Uterus (tissue), 3 donors: ENCODE measurements at regions not wholly inside any gene's neighbourhood (a gene's known extent, or its start where the extent isn't known, plus 50 kb on each side); places are given as distances from the start of the nearest gene placed in this dataset.

Experiments
- DNase-seq, 2 donors: peaks; one replicate each; pipeline ENCODE4 v3.0.0-alpha.2; 2019 to 2020
- H3K27ac ChIP-seq, 2 donors: fragments of 200-600 bp; sonication (generic); 1 replicate in 1 of 2; 2 replicates in 1 of 2; pipeline ENCODE4 v1.5.1; 2016 to 2018
- H3K27me3 ChIP-seq, 2 donors: fragments of 200-600 bp; sonication (generic); one replicate each; pipeline ENCODE4 v1.5.1; 2018 to 2019; ENCODE audit warnings: control low read depth in 1 of 2
- H3K36me3 ChIP-seq, 2 donors: fragments of 200-600 bp; sonication (generic); one replicate each; pipeline ENCODE4 v1.5.1; 2019; ENCODE audit warnings: control low read depth in 1 of 2
- H3K4me1 ChIP-seq, 2 donors: fragments of 200-600 bp; sonication (generic); one replicate each; pipeline ENCODE4 v1.5.1; 2018 to 2019; ENCODE audit warnings: control low read depth in 1 of 2
- H3K4me3 ChIP-seq, 2 donors: fragments of 200-600 bp; sonication (generic); 1 replicate in 1 of 2; 2 replicates in 1 of 2; pipeline ENCODE4 v1.5.1; 2018 to 2019; ENCODE audit warnings: mild to moderate bottlenecking in 1 of 2
- H3K9me3 ChIP-seq, 2 donors: fragments of 200-600 bp; sonication (generic); one replicate each; pipeline ENCODE4 v1.5.1; 2019; ENCODE audit warnings: control low read depth in 1 of 2
- CTCF ChIP-seq, 4 experiments: fragments of 200-600 bp in 2 of 4; fragments of 450-650 bp in 2 of 4; sonication (generic) in 2 of 4; IDR thresholded peaks; one replicate each; pipeline ENCODE4 v1.5.1; 2016 to 2019; ENCODE audit warnings: antibody characterized with exemption in 4 of 4, mild to moderate bottlenecking in 2 of 4, moderate library complexity in 1 of 4
- POLR2A ChIP-seq, 2 donors: fragments of 450-650 bp; IDR thresholded peaks; one replicate each; pipeline ENCODE4 v1.6.1; 2016; ENCODE audit warnings: antibody characterized with exemption in 2 of 2, mild to moderate bottlenecking in 1 of 2, moderate library complexity in 1 of 2
- intact Hi-C: fragments of 100-400 bp; cut with DNase I; formaldehyde crosslinking; loops from one replicate; pipeline ENCODE4 v1.15.1; 2023; ENCODE audit warnings: low total_unique reads
- donor health status: DM: yes; HTN: yes; CAD: no.

DNA sequence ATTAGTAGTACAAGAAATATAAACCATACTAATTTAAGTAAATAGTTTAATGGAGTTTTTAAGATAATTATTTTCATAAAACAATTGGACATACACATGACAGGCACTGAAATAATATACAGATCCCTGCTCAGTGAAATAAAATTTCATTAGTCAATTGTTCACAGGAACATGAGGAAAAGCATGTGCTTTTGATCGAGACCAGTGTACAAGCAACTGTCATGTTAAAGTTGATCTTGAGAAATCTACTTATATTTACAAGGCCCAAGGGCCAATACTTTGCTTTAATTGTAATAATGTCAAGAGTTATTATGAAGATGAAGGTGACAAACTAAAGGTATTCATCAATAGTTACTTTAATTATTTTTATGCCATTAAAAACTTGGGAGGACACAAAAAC is 792.7 kb upstream of the LUZP2 start:
- Histone ChIP-seq H3K4me1 (no peaks in the 10 kb centered on the region), H3K27me3 (no peaks in the 10 kb centered on the region), H3K4me3 (no peak overlapping the region), H3K36me3 (no peaks in the 10 kb centered on the region), H3K27ac (no peak overlapping the region), H3K9me3 (no peaks in the 10 kb centered on the region)
- no peak for TF ChIP-seq CTCF (IDR thresholded peaks at IDR 0.05)
- DNase-seq, result no peak
- intact Hi-C loops, result no loop called here

DNA sequence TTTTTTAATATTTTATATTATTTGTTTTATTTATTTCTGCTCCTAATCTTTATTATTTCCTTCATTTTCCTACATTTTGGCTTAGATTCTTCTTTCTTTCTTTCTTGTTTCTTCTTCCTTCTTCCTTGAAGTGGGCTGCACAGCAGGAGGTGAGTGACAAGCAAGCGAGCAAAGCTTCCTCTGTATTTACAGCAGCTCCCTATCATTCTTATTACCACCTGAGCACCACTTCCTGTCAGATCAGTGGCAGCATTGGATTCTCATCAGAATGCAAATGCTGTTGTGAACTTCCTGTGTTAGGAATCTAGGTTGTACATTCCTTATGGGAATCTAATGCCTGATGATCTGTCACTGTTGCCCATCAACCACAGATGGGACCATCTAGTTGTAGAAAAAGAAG is 784.9 kb upstream of the LUZP2 start:
- H3K4me3 ChIP-seq, result no peak overlapping the region
- no peak for DNase-seq
- no peaks in the 10 kb centered on the region for H3K9me3 ChIP-seq
- no peaks in the 10 kb centered on the region for H3K4me1 ChIP-seq
- no peaks in the 10 kb centered on the region for H3K27me3 ChIP-seq
- intact Hi-C loops, result no loop called here
- no peaks in the 10 kb centered on the region for H3K36me3 ChIP-seq
- TF ChIP-seq POLR2A (IDR thresholded peaks at IDR 0.05) (no peak), CTCF (IDR thresholded peaks at IDR 0.05) (no peak)
- no peak overlapping the region for H3K27ac ChIP-seq

- no peaks in the 10 kb centered on the region for H3K36me3 ChIP-seq
- no peak overlapping the region for H3K27ac ChIP-seq
- H3K4me3 ChIP-seq, result no peak overlapping the region
- TF ChIP-seq CTCF (IDR thresholded peaks at IDR 0.05), result no peak
- no peak for TF ChIP-seq POLR2A (IDR thresholded peaks at IDR 0.05)
- no peaks in the 10 kb centered on the region for H3K27me3 ChIP-seq
- no peaks in the 10 kb centered on the region for H3K9me3 ChIP-seq
- DNase-seq, result no peak
- no peaks in the 10 kb centered on the region for H3K4me1 ChIP-seq
- intact Hi-C loops, result no loop called here
Observed at GRCh38 chr11:23719016-23719415, 777.8 kb upstream of the LUZP2 start.

GRCh38 chr11:23723861-23724260 is 773.0 kb upstream of the LUZP2 start:
- Histone ChIP-seq H3K4me3 (no peak overlapping the region), H3K9me3 (no peaks in the 10 kb centered on the region), H3K27me3 (no peaks in the 10 kb centered on the region), H3K4me1 (no peaks in the 10 kb centered on the region), H3K27ac (no peak overlapping the region), H3K36me3 (no peaks in the 10 kb centered on the region)
- intact Hi-C loops, result no loop called here
- TF ChIP-seq CTCF (IDR thresholded peaks at IDR 0.05) (no peak), POLR2A (IDR thresholded peaks at IDR 0.05) (no peak)
- DNase-seq, result no peak

DNA sequence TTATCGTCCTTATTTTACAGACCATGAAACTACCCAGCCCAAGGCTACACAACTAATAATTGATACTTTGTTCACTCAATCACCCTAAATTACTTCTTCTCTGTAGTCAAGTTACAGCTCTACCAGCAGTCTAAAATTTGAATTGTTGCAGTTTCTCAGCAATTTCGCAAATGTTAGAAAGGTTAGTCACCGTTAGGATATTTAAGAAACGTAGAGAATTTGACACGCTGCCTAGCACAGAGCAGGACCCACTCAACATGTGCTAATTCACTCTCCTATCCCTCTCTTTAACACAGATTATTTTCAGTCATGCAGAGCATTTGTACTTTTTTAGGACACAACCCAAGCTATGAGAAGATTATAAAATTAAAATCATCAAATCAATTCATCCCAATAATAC is 771.1 kb upstream of the LUZP2 start:
- H3K4me3 ChIP-seq, result no peak overlapping the region
- no peaks in the 10 kb centered on the region for H3K4me1 ChIP-seq
- no peaks in the 10 kb centered on the region for H3K36me3 ChIP-seq
- H3K9me3 ChIP-seq, result no peaks in the 10 kb centered on the region
- H3K27ac ChIP-seq, result no peak overlapping the region
- no peak for DNase-seq
- intact Hi-C loops, result no loop called here
- TF ChIP-seq POLR2A (IDR thresholded peaks at IDR 0.05), result no peak
- no peak for TF ChIP-seq CTCF (IDR thresholded peaks at IDR 0.05)
- H3K27me3 ChIP-seq, result no peaks in the 10 kb centered on the region
